PFSK-1 (cell line): ENCODE measurements at regions not wholly inside any gene's neighbourhood (a gene's known extent, or its start where the extent isn't known, plus 50 kb on each side); places are given as distances from the start of the nearest gene placed in this dataset.

Experiments
- FOXP2 ChIP-seq: optimal IDR thresholded peaks from 2 replicates; pipeline ENCODE3; 2011; ENCODE audit warnings: borderline replicate concordance, control low read depth, inconsistent platforms; ENCODE audit not compliant: insufficient read depth; ENCODE audit errors: extremely low read length, extremely low read depth
- POLR2AphosphoS5 ChIP-seq: IDR thresholded peaks from 2 replicates; pipeline ENCODE4 v1.6.1; 2012; ENCODE audit warnings: low read depth, mild to moderate bottlenecking, control low read depth, low read length, moderate library complexity
- SIN3A ChIP-seq: IDR thresholded peaks from 2 replicates; pipeline ENCODE4 v1.6.1; 2012; ENCODE audit warnings: mild to moderate bottlenecking, low read length, moderate library complexity, borderline replicate concordance; ENCODE audit not compliant: insufficient read depth
- TAF1 ChIP-seq: IDR thresholded peaks from 2 replicates; pipeline ENCODE4 v1.6.1; 2012; ENCODE audit warnings: low read length, control low read depth, borderline replicate concordance; ENCODE audit not compliant: insufficient read depth

DNA sequence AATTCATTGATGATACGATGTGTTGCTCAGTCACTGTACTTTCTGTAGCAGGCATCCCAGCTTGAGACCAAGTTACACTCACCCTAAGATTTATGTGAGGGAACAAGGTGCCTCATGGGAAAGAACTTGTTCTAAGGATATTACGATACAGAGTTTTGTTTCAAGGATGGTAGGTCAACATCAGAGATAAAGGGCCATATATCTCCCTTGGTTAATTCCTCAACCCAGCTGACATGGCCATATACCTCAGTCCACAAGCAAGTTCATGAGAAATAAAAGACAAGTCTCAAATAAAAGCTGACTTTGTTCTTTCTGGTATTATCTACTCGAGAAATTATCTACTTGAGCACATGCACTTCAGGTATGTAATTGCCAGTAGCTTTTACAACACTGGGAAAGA lies 1535.9 kb upstream of the IGFBP7 start:
- TF ChIP-seq SIN3A (no peak), TAF1 (no peak), FOXP2 (no peak), POLR2AphosphoS5 (no peak)
